Endothelial cell (in vitro differentiated cells): ENCODE measurements at regions not wholly inside any gene's neighbourhood (a gene's known extent, or its start where the extent isn't known, plus 50 kb on each side); places are given as distances from the start of the nearest gene placed in this dataset.

Experiments used
- DNase-seq: peaks from one replicate; pipeline ENCODE4 v3.0.0; 2021; ENCODE audit warnings: low spot score
- H3K27ac Mint-ChIP-seq: one replicate; pipeline ENCODE4 v1.8.0; 2021; ENCODE audit warnings: mixed read lengths, inconsistent platforms; ENCODE audit not compliant: unreplicated experiment
- H3K27me3 Mint-ChIP-seq: one replicate; pipeline ENCODE4 v1.8.0; 2021; ENCODE audit warnings: mild to moderate bottlenecking, moderate library complexity, mixed read lengths, inconsistent platforms; ENCODE audit not compliant: unreplicated experiment
- H3K36me3 Mint-ChIP-seq: one replicate; pipeline ENCODE4 v1.8.0; 2021; ENCODE audit warnings: mild to moderate bottlenecking, low read depth, mixed read lengths, inconsistent platforms; ENCODE audit not compliant: unreplicated experiment
- H3K4me1 Mint-ChIP-seq: one replicate; pipeline ENCODE4 v1.8.0; 2021; ENCODE audit warnings: mild to moderate bottlenecking, mixed read lengths, inconsistent platforms; ENCODE audit not compliant: unreplicated experiment
- H3K4me3 Mint-ChIP-seq: one replicate; pipeline ENCODE4 v1.8.0; 2021; ENCODE audit warnings: mild to moderate bottlenecking, mixed read lengths, inconsistent platforms; ENCODE audit not compliant: unreplicated experiment
- H3K9me3 Mint-ChIP-seq: one replicate; pipeline ENCODE4 v1.8.0; 2021; ENCODE audit warnings: mixed read lengths, inconsistent platforms; ENCODE audit not compliant: unreplicated experiment
- TF ChIP-seq, protein P1 (sequence below): fragments of 200-600 bp; sonication (generic); IDR thresholded peaks from one replicate; pipeline ENCODE4 v1.5.0; 2021; ENCODE audit warnings: antibody characterized with exemption; ENCODE audit not compliant: unreplicated experiment

GRCh38 chr17:36842963-36843558, 94.2 kb upstream of the LHX1 start:
- Mint-ChIP-seq H3K4me3 (no peak overlapping the region), H3K27ac (no peak overlapping the region), H3K36me3 (peaks cover 8% of the 10 kb centered on the region), H3K27me3 (peaks cover 12% of the 10 kb centered on the region), H3K4me1 (peaks cover 23% of the 10 kb centered on the region), H3K9me3 (no peaks in the 10 kb centered on the region)
- TF ChIP-seq, protein P1, sequence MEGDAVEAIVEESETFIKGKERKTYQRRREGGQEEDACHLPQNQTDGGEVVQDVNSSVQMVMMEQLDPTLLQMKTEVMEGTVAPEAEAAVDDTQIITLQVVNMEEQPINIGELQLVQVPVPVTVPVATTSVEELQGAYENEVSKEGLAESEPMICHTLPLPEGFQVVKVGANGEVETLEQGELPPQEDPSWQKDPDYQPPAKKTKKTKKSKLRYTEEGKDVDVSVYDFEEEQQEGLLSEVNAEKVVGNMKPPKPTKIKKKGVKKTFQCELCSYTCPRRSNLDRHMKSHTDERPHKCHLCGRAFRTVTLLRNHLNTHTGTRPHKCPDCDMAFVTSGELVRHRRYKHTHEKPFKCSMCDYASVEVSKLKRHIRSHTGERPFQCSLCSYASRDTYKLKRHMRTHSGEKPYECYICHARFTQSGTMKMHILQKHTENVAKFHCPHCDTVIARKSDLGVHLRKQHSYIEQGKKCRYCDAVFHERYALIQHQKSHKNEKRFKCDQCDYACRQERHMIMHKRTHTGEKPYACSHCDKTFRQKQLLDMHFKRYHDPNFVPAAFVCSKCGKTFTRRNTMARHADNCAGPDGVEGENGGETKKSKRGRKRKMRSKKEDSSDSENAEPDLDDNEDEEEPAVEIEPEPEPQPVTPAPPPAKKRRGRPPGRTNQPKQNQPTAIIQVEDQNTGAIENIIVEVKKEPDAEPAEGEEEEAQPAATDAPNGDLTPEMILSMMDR, result no peak
- DNase-seq, result no peak

DNA sequence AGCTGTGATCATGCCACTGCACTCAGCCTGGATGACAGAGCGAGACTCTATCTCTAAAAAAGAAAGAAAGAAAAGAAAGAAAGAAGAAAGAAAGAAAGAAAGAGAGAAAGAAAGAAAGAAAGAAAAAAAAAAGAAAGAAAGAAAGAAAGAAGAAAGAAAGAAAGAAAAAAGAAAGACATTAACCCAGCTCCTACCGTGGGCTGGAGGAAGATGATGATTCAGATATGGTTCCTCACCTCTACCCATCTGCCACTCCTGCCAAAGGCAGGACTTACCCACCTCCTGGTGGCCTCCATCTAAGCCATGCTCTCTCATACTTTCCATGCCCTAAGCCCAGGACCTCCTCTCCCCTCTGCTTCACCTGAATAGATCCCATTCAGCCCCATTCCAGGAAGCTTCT, 93.3 kb upstream of the LHX1 start:
- no peak overlapping the region for H3K4me3 Mint-ChIP-seq
- no peak for DNase-seq
- peaks cover 12% of the 10 kb centered on the region for H3K27me3 Mint-ChIP-seq
- H3K36me3 Mint-ChIP-seq, result peaks cover 8% of the 10 kb centered on the region
- TF ChIP-seq, protein P1, result no peak
- peaks cover 28% of the 10 kb centered on the region for H3K4me1 Mint-ChIP-seq
- no peaks in the 10 kb centered on the region for H3K9me3 Mint-ChIP-seq
- H3K27ac Mint-ChIP-seq, result no peak overlapping the region

GRCh38 chr17:36844601-36845000, 92.7 kb upstream of the LHX1 start:
- Mint-ChIP-seq H3K27ac (peak overlapping the region; percentile 67), H3K4me3 (no peak overlapping the region), H3K4me1 (peaks cover 30% of the 10 kb centered on the region), H3K9me3 (no peaks in the 10 kb centered on the region), H3K36me3 (peaks cover 8% of the 10 kb centered on the region), H3K27me3 (peaks cover 12% of the 10 kb centered on the region)
- DNase-seq, result no peak
- TF ChIP-seq, protein P1, result no peak

DNA sequence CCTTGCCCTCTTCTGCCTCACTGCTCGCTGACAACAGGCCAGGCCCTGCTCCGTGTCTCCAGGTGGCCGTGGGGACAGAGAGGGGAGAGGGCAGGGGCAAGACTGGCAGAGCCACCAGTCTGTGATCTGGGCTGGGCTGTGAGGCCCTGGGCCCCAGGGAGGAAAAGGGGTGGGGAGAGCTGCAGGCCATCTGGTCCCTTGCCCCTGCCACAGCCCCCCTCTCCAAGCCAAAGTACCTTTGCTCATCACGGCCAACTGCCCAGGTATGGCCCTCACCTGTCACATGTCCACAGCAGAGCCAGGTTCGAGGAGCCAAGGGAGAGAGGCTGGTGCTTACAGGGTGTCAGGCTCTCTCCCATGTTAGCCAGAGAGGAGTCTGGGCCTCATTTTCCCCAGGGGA, 91.4 kb upstream of the LHX1 start:
- DNase-seq, result no peak
- H3K4me3 Mint-ChIP-seq, result no peak overlapping the region
- peaks cover 8% of the 10 kb centered on the region for H3K36me3 Mint-ChIP-seq
- H3K9me3 Mint-ChIP-seq, result no peaks in the 10 kb centered on the region
- TF ChIP-seq, protein P1, result no peak
- peaks cover 12% of the 10 kb centered on the region for H3K27me3 Mint-ChIP-seq
- H3K4me1 Mint-ChIP-seq, result peaks cover 41% of the 10 kb centered on the region
- H3K27ac Mint-ChIP-seq, result no peak overlapping the region

- Mint-ChIP-seq H3K27ac (no peak overlapping the region), H3K9me3 (no peaks in the 10 kb centered on the region), H3K36me3 (peaks cover 4% of the 10 kb centered on the region), H3K4me3 (no peak overlapping the region), H3K27me3 (peaks cover 12% of the 10 kb centered on the region), H3K4me1 (peaks cover 45% of the 10 kb centered on the region)
- no peak for DNase-seq
- TF ChIP-seq, protein P1, result no peak
These were observed 90.6 kb upstream of the LHX1 start for GRCh38 chr17:36846410-36847292.
